ENCODE measurements at regions not wholly inside any gene's neighbourhood (a gene's known extent, or its start where the extent isn't known, plus 50 kb on each side); places are given as distances from the start of the nearest gene placed in this dataset.

DNA sequence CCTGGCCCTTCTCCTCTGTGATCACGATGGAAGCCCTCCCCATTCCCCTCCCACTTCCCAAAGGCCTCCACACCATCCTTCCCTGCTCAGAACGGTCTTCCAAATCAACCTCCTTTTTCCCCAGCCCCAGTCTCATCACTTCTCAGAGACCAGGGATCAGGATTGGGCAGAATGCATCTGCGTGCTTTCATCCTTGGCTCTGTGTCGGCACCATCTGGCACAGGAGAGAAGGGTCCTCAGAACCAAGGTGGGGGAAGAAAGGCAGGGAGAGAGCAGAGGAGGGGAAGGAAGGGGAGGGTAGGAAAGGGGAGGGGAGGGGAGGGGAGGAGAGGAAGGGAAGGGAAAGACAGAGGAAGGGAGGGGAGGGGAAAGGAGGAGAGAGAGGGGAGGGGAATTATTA is 52.4 kb upstream of the FICD start:
- no peak for DNase-seq

DNA sequence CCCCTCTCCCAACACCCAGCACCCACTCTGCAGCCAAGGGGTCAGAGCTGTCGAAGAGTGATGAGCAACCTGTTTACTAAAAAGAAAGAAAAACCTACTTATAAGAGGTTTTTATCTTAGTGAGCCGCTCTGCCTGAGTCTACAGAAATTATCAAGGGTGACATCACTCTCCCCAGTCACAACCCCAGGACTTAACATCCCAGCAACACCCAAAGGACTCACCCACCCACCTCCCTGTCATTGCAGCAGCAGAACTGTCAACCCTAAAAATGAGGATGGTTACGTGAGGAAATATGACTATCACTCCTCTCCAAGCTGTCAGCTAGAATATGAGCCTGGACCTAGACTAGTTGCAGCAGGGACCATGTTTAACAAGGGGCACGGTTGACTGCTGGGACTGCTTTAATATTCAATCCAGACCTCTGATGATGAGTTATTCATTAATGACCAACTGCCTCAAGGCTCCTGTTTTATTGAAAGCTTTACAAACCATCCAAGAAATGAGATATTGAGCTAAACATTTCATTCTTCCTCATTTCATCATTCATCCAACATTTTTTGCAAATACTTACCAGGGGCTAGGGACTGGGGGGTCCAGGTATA is 53.9 kb upstream of the FICD start:
- DNase-seq = no peak

GRCh38 chr12:108459149-108459548 is 55.9 kb upstream of the FICD start:
- no peak for DNase-seq

DNA sequence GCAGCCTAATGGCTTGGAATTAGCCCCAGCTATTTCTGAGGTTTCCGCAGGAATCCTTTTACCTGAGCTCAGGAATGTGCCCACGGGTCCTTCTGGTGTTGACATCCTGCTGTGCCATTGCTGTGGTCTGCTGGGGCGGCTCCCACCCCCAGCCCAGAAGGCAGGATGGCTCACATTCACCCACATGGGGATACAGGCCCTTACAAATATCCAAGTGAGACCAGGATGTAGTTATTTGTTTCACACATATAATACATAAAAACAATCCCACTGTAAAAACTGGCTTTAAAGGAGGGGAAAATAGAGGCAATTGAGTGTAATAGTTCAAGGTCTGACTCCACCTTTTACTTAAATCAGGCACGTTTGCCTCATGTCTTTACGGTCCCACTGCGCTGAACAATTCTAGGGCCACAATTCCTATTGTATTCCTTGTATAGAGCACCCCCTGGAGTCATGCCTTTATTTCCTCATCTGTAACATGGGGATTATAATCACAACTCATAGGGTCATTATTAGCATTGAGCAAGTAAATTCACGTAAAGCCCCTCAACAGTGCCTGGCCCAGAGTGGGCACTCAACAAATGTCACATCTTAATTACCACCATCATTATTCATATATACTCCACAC is 57.2 kb upstream of the FICD start:
- no peak for DNase-seq

DNA sequence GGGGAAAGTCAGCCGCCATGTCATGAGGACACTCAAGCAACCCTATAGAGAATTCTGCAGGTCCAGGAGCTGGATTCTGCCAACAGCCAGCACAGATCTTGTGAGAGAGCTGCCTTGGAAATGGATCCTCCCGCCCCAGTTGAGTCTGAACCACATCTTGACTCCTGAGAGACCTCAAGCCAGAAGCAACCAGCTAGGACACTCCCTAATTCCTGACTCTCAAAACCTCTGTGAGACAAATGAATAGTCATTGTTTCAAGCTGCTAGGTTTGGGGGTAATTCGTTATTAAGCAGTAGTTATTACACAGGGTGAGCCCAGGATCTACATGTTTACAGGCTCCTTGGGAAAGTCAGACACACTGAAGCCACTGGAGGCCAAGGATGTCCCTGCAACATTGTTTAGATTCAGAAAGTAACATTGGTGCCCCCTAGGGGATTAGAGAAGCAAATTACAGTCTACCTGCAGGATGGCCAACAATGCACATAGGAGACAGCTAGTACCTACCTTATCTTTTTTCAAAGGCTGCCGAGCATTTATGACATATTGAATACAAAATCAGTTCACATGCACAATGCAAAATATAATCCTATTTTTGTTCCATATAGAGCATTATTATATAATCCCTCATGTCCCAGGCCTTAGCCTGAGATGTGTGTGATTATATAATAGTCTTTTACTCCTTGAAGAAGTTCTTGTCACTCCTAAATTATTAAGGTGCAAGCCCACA is 57.9 kb upstream of the FICD start:
- peak; percentile 78 for DNase-seq

DNA sequence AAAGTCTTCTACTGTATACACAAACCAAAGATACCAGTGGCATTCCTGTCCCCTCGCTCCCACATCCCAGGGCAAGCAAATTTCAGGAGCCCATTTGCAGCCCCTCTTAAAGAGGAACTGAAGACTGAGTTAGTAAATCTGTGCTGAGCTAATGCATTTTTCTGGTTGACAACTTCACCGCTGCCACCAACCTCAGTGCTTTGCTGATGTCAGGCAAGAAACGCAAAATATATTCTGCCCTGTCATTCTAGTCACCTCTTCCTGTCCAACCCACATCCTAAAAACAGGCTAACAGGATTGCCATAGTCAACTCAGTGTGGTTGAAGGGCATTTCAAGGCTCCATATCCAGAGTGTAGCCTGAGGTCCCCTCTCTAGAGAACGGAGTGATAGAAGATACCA is 59.4 kb upstream of the FICD start:
- peak; percentile 46 for DNase-seq

DNA sequence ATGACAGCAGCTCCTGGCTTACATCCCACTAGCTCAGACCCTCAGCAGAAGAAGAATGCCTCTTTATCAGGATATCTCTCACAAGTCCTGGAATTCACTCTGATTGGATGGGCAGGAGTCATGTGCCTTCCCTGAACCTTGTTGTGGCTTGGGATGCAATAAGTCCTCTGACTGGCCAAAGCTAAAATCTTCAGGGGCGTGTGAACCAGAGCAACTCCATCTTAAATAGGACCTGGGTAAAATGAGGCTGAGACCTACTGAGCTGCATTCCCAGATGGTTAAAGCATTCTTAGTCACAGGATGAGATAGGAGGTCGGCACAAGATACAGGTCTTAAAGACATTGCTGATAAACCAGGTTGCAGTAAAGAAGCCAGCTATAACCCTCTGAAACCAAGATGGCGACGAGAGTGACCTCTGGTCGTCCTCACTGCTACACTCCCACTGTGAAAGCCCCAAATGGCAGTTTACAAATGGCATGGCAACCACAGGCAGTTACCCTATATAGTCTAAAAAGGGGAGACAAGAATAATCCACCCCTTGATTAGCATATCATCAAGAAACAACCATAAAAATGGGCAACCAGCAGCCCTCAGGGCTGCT is 60.4 kb upstream of the FICD start:
- no peak for DNase-seq

GRCh38 chr12:108449478-108449877 is 65.6 kb upstream of the FICD start:
- DNase-seq = no peak

DNA sequence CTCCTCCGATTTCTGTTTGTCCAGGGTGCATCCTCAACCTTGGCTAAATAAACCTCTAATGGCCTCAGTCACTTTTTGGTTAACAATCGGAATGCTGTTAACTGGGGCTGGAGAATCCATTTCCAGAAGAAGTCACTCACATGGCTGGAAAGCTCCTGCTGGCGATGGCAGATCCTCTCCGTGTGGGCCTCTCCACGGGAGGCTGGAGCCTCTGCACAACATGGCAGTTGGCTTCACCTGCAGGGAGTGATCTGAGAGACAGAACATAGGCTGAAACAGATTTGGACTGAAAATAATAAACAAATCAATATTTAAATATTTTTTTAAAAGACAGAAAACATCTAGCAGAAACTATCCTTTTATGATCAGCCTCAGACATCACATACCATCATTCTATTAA is 66.8 kb upstream of the FICD start:
- DNase-seq = no peak

DNA sequence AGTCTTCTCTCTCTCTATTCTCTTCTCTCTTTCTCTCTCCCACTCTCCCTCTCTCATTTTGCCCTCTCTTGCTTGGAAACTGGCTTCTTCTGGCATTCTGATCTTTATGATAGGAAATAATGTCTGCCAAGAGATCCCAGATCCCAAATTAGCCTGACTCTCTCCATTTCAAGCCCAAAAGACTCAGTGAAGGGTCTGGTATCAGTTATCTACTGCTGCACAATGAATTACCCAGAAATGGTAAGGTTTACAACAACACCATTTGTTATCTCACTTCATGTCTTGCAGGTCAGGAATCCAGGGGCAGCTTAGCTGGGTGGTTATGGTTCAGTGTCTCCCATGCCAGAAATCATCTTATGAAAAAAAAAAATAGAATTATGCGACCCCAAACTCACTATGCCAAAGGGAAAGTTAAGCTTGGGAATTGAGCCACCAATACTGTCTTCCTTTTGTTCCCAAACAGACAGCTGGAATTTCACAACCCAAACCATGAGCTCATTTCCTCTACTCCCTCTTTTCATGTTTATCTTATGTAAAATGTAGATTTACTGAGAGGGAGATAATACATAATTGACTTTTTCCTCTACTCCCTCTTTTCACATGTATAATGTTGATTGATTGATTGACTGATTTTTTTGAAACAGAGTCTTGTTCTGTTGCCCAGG is 67.8 kb upstream of the FICD start:
- DNase-seq = peak; percentile 15

- DNase-seq = peak; percentile 3
Measured at GRCh38 chr12:108446766-108447165, 68.3 kb upstream of the FICD start.

DNA sequence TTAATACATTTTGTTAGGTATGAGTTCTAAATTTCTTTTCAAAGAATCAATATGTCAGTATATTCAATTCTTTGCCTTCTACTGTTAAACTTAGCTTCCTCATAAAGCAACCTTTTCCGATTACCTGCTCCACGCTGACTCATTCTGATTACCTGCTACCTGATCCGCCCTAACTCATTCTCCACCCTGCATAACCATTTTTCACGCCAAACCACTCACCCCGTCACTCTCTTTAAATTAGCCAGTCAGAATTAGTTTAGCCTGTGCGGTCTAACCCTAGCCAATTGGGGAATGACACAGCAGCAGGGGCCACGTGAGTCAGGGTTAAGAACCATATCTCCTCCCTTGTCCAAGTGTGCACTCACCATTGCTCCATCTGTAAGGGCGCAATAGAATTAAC is 72.2 kb upstream of the FICD start:
- no peak for DNase-seq

DNA sequence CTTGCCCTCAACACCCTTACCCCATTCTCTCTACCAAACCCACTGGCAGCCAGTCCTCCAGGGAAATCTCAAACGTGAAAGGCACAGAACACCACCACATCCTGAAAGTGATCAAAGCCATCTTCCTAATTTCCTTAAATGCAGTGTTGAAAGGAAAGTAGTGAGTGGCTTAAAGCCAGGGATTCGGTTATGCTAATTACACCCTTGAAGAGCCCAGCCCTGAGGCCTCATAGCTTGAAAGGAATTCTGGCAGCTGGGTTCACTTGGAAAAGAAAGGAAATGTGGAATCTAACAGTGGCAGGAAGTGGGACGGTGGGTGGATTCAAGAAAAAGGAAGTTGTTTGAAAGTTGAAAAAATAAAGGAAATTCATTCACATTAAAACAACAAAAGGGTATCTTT is 73.0 kb upstream of the FICD start:
- peak; percentile 5 for DNase-seq

- no peak for DNase-seq
Measured at GRCh38 chr12:108441549-108441948, 73.5 kb upstream of the FICD start.

DNA sequence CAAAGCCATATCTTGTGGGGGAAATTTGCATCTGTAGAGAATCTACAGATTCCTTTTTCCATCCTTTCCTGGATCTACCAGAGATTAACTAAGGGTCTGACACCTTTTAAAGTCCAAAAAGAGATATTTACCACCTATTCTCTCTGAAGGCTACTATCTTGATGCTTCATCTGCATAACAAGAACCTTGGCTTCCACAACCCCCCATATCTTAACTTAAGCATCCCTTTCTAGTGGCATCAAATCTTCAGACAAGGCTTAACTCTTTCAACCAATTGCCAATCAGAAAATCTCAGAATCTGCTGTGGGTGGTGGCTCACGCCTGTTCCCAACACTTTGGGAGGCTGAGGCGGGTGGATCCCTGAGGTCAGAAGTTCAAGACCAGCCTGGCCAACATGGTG is 74.3 kb upstream of the FICD start:
- no peak for DNase-seq

DNA sequence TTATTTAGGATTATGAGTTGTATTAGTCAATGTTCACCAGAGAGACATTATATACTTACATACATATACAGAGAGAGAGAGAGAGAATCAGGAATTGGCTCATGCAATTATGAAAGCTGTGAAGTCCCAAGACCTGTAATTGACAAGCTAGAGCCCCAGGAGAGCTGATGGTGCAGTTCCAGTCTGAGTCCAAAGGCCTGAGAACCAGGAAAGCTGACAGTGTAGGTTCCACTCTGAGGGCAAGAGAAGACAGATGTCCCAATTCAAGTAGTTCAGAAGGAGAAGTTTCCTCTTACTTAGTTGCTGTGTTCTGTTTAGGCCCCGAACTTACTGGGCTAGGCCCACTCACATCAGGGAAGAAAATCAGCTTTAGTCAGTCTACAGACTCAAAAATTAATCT is 76.4 kb upstream of the FICD start:
- peak; percentile 65 for DNase-seq

- no peak for DNase-seq
Measured at GRCh38 chr12:108432423-108433121, 82.5 kb upstream of the FICD start.

- DNase-seq = no peak
Measured at GRCh38 chr12:108430926-108431325, 84.2 kb upstream of the FICD start.

DNA sequence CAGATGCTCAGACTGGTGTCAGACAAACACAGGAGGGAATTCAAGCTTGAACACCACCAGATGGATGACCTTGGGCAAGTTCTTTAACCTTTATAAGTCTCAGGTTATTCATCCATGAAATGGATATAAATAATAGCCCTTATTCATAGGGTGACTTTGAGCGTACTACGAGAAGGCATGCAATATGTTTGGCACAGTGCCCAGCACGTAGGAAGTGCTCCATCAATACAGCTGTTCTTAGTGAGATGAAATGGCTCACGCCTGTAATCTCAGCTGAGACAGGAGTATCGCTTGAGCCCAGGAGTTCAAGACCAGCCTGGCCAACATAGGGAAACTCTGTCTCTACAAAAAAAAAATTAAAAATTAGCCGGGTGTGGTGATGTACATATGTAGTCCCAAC is 84.8 kb upstream of the FICD start:
- DNase-seq = no peak

GRCh38 chr12:108425238-108425795 is 86.2 kb upstream of the CMKLR1 start:
- no peak for DNase-seq

- DNase-seq = no peak
Measured at GRCh38 chr12:108424816-108425215, 85.7 kb upstream of the CMKLR1 start.

DNA sequence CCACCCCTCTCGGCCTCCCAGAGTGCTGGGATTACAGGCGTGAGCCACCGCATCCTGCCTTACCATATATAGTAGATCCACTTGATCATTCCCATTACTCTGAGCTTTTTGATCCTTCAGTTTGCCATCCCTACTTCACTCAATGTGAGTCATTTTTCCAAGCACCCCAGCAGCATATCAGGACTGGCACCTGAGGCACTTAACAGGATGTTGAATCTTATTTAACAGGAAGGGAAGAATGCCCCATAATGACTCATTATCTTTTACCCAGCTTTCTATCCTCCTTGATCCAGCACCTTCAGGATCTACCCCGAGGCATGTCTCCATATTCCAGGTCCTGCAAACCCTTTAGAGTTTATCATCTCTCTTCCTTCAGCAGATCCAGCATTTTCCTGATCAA is 84.9 kb upstream of the CMKLR1 start:
- DNase-seq = no peak

DNA sequence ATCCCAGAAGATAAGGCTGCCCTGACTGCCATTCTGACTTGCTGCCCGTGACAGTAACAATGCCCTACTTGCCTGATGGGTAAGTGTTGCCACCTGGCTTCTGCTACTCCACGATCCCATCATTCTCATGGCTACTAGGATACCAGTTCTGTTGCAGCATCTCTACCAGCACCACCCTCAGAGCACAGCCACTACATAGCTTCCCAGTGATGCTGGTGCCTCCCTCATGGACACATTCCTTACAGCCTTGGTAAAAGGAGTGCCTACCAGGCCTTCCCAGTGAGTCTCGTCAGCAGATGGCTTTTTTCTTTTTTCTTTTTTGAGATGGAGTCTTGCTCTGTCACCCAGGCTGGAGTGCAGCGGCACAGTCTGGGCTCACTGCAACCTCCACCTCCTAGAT is 84.4 kb upstream of the CMKLR1 start:
- no peak for DNase-seq

Measured in inflammatory macrophage treated with lipopolysaccharide for 4 hours (primary cell).